ENCODE measurements at regions not wholly inside any gene's neighbourhood (a gene's known extent, or its start where the extent isn't known, plus 50 kb on each side); places are given as distances from the start of the nearest gene placed in this dataset.

GRCh38 chr2:236360496-236360895, 96.3 kb upstream of the ASB18 start:
- CTCF ChIA-PET (ENCODE audit: unreplicated experiment) = no interaction called here
- no peaks in the 10 kb centered on the region for H3K79me2 ChIP-seq (ENCODE audit: insufficient read depth, low read depth, low read length)
- intact Hi-C loops (cut with micrococcal nuclease; ENCODE audit: unreplicated experiment) = no loop called here
- no peak for DNase-seq (ENCODE audit: low spot score)
- TF ChIP-seq EZH2phosphoT487 (IDR thresholded peaks at IDR 0.05; ENCODE audit: borderline replicate concordance, low read depth, low read length) (no peak), CTCF (conservative IDR thresholded peaks at IDR 0.05; ENCODE audit: low read length) (no peak)
- no peaks in the 10 kb centered on the region for H4K20me1 ChIP-seq (ENCODE audit: insufficient read depth, low read length)
- no peaks in the 10 kb centered on the region for H3K4me1 ChIP-seq (ENCODE audit: insufficient read depth, low read length, poor library complexity, severe bottlenecking)
- POLR2A ChIA-PET = interaction anchor here (0.7 kb wide), 1 partner anchor 515 kb away, joined by 3 read pairs; no protein-coding TSS in a partner anchor
- H3K4me2 ChIP-seq (ENCODE audit: low read length) = no peak overlapping the region
- H3K9me3 ChIP-seq (ENCODE audit: low read length) = no peaks in the 10 kb centered on the region
- H3K27ac ChIP-seq (ENCODE audit: low read depth, low read length, poor library complexity, severe bottlenecking) = no peak overlapping the region
- no peaks in the 10 kb centered on the region for H3K36me3 ChIP-seq (ENCODE audit: insufficient read depth, low read length)
- BruUV-seq (replicated peaks) = no TSS peak
- no peaks in the 10 kb centered on the region for H3K9me2 ChIP-seq (ENCODE audit: insufficient read depth, low read length)
- no peak overlapping the region for H3K4me3 ChIP-seq (ENCODE audit: low read depth, low read length, poor library complexity, severe bottlenecking)
- no peak overlapping the region for H2AFZ ChIP-seq (ENCODE audit: low read length)

DNA sequence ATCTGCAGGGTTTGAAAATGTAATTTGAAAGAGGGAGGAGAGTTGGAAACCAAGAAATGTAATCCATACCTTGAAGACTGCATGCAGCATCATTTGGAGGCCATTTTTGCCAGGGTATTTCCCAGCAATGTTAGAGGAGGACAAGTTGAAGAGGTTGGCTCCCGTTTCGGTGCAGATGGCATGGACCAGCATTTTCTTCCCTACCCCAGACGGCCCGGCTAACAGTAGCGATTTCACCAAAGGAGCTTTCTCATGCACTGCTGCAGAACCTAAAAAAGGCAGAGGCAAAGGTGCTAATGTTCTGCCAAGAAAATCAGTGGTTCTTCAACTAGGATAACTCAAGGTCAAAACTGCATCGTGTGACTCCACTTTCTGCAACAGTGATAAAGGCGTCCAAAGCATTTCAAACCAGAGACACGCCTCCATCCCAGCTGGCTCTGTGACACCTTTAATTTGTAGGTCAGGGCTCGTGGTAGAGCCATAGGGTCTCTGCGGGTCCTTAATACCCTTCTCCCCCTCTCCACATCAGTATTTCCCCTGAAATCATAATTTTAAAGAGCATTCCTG, 99.6 kb upstream of the ASB18 start:
- H2AFZ ChIP-seq (ENCODE audit: low read length) = no peak overlapping the region
- H3K79me2 ChIP-seq (ENCODE audit: insufficient read depth, low read depth, low read length) = no peaks in the 10 kb centered on the region
- intact Hi-C loops (cut with micrococcal nuclease; ENCODE audit: unreplicated experiment) = no loop called here
- no peak for DNase-seq (ENCODE audit: low spot score)
- H3K9me2 ChIP-seq (ENCODE audit: insufficient read depth, low read length) = no peaks in the 10 kb centered on the region
- ChIA-PET POLR2A (interaction anchor here (0.6 kb wide), 1 partner anchor 477 kb away, joined by 4 read pairs; no protein-coding TSS in a partner anchor), CTCF (ENCODE audit: unreplicated experiment) (no interaction called here)
- no peak overlapping the region for H3K27ac ChIP-seq (ENCODE audit: low read depth, low read length, poor library complexity, severe bottlenecking)
- no peaks in the 10 kb centered on the region for H4K20me1 ChIP-seq (ENCODE audit: insufficient read depth, low read length)
- no peaks in the 10 kb centered on the region for H3K4me1 ChIP-seq (ENCODE audit: insufficient read depth, low read length, poor library complexity, severe bottlenecking)
- TF ChIP-seq CTCF (conservative IDR thresholded peaks at IDR 0.05; ENCODE audit: low read length) = no peak
- TF ChIP-seq EZH2phosphoT487 (IDR thresholded peaks at IDR 0.05; ENCODE audit: borderline replicate concordance, low read depth, low read length) = no peak
- H3K36me3 ChIP-seq (ENCODE audit: insufficient read depth, low read length) = no peaks in the 10 kb centered on the region
- BruUV-seq (replicated peaks) = no TSS peak
- no peak overlapping the region for H3K4me3 ChIP-seq (ENCODE audit: low read depth, low read length, poor library complexity, severe bottlenecking)
- no peak overlapping the region for H3K4me2 ChIP-seq (ENCODE audit: low read length)
- H3K9me3 ChIP-seq (ENCODE audit: low read length) = no peaks in the 10 kb centered on the region

GRCh38 chr2:236365258-236366048, 101.2 kb upstream of the ASB18 start:
- H2AFZ ChIP-seq (ENCODE audit: low read length) = no peak overlapping the region
- no peaks in the 10 kb centered on the region for H3K4me1 ChIP-seq (ENCODE audit: insufficient read depth, low read length, poor library complexity, severe bottlenecking)
- ChIA-PET POLR2A (no interaction called here), CTCF (ENCODE audit: unreplicated experiment) (interaction anchor here (0.6 kb wide), 1 partner anchor 110 kb away, joined by 9 read pairs; no protein-coding TSS in a partner anchor)
- intact Hi-C loops (cut with micrococcal nuclease; ENCODE audit: unreplicated experiment) = no loop called here
- no peaks in the 10 kb centered on the region for H3K36me3 ChIP-seq (ENCODE audit: insufficient read depth, low read length)
- H3K9me2 ChIP-seq (ENCODE audit: insufficient read depth, low read length) = no peaks in the 10 kb centered on the region
- no peak for TF ChIP-seq CTCF (conservative IDR thresholded peaks at IDR 0.05; ENCODE audit: low read length)
- no peak for TF ChIP-seq EZH2phosphoT487 (IDR thresholded peaks at IDR 0.05; ENCODE audit: borderline replicate concordance, low read depth, low read length)
- H3K27ac ChIP-seq (ENCODE audit: low read depth, low read length, poor library complexity, severe bottlenecking) = no peak overlapping the region
- no peaks in the 10 kb centered on the region for H3K9me3 ChIP-seq (ENCODE audit: low read length)
- no peak overlapping the region for H3K4me3 ChIP-seq (ENCODE audit: low read depth, low read length, poor library complexity, severe bottlenecking)
- no peak for DNase-seq (ENCODE audit: low spot score)
- no TSS peak for BruUV-seq (replicated peaks)
- no peaks in the 10 kb centered on the region for H3K79me2 ChIP-seq (ENCODE audit: insufficient read depth, low read depth, low read length)
- H3K4me2 ChIP-seq (ENCODE audit: low read length) = no peak overlapping the region
- no peaks in the 10 kb centered on the region for H4K20me1 ChIP-seq (ENCODE audit: insufficient read depth, low read length)

Measured in OCI-LY7 (cell line).